Activated CD4-positive, alpha-beta T cell treated with anti-CD3 and anti-CD28 coated beads, Interleukin-2, amount 50 U/mL, for 48 hours (primary cell): ENCODE measurements at regions not wholly inside any gene's neighbourhood (a gene's known extent, or its start where the extent isn't known, plus 50 kb on each side); places are given as distances from the start of the nearest gene placed in this dataset.
A peak's percentile ranks its signal among the peaks of the same experiment; 100 is the strongest.
"Not testable (repeated sequence)": the region's sequence is repeated elsewhere in the genome, so short reads cannot be mapped to it uniquely, and the experiment has no call there.

Experiments
- DNase-seq, 2 experiments: peaks; one replicate each; pipeline ENCODE4 v3.0.0-alpha.2; 2020

GRCh38 chr11:116698080-116698479 is 74.7 kb downstream of the BUD13 start:
- DNase-seq, result no peak

DNA sequence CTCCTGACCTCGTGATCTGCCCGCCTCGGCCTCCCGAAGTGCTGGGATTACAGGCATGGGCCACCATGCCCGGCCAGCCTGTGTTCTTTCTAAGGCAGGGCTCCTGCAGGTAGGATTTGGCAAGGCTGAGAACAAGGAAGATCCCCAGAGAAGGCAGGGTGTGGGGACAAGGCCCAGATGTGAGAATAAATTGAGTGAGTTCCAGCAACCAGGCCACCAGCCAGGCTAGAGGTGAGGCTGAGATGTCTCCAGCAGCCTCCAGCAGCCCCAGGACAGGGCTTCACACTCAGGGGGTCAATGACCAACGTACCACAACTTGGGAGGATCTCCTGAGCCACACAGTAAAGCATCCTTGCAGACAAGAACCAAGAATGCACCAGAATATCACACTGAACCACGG is 75.1 kb downstream of the BUD13 start:
- DNase-seq, result no peak

DNA sequence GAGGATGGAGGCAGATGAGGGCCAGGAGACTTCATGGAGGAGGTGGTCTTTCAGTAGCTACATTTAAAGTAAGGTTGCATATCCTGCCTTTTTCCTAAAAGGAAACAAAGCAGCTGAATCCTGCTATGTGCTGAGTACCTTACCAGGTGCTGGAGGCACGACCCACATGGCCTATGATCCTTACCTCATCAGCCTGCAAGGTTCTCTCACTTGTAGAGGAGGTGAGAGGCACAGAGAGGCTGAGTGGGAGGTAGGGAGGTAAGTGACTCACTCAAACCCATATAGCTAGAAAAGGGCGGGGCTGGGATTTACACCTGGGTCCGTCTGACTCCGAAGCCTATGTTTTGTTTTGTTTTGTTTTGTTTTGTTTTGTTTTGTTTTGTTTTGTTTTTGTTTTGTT is 75.8 kb downstream of the BUD13 start:
- DNase-seq, result no peak

DNA sequence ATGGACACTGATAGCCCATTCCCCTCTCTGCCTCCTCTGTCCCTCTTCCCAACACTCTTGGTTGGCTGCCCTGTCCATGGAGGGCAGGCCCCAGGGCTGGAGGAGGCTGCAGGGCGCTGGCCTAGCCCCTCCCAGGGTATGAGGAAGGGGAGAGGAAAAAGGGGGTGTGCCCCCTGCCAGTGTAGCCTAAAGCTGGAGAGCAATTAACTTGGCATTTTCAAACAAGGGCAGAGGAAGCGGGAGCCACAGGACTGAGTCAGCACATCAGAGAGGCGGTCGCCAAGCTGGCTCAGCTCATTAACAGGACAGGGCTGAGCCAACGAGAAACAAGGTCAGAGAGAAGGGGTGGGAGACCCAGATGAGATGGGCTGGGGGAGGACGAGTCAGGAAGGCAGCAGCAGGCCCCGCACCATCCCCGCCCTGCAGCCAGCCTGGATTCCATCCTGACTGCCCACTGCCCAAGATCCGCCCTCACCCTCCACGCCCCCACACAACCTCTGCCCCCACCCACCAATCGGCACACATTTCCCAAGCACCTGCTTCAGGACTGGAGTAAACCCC is 76.3 kb downstream of the BUD13 start:
- no peak for DNase-seq

DNA sequence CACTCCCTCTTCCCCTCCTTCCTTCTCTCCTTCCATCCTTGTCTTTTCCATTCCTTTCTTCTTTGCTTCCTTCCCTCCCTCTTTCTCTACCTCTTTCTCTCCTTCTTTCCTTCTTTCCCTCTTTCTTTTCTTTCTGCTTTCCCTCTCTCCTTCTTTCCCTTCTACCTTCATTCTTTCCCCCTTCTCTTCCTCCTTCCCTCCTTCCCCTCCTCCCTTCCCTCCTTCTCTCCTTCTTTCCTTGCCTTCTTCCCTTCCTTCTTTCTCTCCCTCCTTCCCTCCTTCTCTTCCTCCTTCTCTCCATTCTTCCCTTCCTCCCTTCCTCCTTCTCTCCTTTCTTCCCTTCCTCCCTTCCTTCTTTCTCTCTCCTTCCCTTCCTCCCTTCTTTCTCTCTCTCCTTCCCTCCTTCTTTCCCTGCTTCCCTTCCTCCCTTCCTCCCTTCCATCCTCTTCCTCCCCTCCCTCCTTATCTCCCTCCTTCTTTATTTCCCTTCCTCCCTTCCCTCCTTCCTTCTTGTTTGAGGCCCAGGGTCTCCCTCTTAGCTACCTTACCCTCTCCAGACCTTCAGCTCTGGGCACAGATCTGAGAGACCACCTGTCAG is 77.0 kb downstream of the BUD13 start:
- DNase-seq, result no peak

DNA sequence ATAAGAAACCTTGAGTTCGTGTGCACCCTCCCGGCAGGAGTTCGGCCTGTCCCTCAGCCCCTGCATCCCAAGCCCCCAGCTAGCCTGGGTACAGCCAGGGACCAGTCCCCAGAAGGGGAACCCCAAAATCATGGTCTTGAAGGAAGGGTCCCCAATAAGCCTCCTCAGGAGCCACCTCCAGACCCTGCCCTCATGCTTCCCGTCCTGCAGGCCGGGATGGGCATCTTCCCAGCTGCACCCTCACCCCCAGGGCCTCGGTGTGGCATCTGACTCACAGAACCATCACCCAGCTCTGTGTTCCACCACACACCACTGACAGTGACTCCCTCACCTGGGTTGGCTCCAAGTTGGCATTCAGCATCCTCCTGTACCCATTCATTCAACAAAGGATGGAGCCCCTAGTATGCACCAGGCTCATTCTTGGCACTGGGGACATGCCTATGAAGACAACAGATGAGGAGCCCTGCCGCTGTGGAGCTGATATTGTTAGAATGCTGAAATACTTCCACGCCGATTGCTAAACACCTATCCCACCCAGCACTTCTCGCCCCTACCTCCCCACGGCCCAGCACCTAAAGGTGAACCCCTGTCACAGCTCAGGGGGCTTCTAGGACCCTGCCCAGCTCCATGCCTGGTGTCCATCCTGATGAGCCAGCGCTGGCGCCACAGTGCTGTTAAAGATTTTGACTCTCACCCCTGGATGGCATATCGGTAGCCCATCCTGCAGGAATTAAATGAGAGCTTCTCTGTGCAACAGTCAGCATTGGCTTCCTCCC is 77.8 kb downstream of the BUD13 start:
- DNase-seq, result no peak

GRCh38 chr11:116694349-116694725 is 78.5 kb downstream of the BUD13 start:
- DNase-seq, result no peak

- DNase-seq, result no peak
Measured at GRCh38 chr11:116693593-116694348, 79.0 kb downstream of the BUD13 start.

- no peak for DNase-seq
Measured at GRCh38 chr11:116693102-116693570, 79.7 kb downstream of the BUD13 start.

DNA sequence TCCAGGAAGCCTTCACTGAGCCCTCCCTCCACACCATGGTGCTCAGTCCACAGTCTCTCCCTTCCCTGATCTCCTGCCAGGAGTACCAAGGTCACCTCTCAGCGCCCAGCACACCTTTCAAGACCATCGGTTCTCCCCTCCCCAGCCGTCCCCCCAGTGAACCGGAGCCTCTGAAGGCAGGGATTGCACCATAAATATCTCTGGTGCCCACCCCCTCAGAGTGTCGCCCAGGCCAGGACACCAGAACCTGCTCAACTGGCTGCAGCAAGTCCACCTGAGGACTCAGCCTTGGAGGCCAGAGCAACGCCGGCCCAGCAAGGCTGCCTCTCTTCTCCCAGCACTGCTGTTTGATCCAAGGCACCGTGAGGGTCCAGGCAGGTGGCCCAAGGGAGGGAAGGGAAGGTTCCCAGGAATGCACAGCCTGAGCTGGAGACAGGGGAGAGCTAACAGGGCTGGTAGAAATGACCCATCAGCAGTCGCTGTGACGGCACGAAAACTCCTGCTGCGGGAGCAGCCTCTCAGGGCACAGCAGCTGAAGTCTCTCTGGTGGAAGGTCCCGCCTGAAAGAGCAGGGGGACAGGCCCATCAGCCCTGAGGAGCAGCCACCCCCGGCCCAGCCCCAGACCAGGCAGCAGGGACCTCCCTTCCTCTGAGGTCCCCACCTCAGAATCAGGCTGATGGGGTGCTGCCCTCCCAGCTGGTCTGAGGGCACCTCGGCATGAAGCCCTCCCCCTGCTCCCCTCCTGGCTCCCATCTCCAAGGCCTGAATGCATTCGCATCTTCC is 80.3 kb downstream of the BUD13 start:
- no peak for DNase-seq

GRCh38 chr11:116691771-116692177 is 81.0 kb downstream of the BUD13 start:
- DNase-seq, result peak; percentile 65 to 70

GRCh38 chr11:116690611-116691010 is 82.2 kb downstream of the BUD13 start:
- no peak for DNase-seq

DNA sequence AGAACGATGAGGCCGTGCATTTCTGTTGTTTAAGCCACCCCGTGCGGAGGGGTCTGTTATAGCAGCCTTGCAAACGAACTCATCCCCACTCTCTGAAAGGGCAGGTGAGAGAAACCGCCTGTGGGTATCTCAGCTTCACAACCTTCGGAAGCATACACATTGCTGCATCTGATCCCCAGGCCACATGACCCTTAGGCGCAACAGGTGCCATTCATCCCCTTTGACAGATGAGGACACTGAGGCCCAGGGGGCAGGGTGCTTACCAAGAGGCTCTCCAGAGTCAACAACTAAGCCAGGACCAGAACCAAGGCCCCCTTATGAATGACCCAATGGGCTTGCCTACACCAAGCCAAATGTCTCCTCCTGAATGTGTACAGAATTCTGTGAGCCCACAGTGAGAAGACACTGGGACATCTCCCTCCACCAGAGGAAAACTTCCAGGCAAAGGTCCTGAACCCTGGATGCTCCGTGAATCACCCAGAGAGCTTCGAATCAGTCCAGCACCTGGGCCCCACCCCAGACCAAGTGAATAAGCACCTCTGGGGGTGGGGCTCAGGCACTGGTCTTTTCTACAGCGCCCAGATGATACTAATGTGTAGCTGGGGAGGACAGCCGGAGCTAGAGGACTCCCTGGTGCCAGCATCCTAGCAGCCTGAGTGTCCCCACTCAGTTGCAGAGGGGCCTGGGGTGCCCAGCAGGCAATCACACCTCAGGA is 83.2 kb downstream of the BUD13 start:
- DNase-seq, result no peak

DNA sequence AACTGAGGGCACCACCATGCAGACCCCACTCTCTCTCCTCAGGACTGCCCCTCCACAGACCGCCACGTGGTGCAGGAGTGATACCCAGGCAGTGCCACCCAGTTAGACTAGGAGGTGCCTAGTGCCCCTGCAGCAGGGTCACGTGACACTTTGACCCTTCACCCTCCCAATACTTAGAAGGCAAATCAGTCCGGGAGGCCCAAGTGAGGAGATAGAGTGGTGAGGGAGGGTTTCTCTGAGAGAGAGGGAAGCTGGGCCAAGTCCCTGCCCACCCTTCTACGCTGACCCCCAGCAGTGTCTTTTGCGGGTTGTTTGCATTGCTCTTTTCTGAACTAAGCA is 84.6 kb downstream of the BUD13 start:
- no peak for DNase-seq

GRCh38 chr11:116687458-116688201 is 85.2 kb downstream of the BUD13 start:
- no peak for DNase-seq

DNA sequence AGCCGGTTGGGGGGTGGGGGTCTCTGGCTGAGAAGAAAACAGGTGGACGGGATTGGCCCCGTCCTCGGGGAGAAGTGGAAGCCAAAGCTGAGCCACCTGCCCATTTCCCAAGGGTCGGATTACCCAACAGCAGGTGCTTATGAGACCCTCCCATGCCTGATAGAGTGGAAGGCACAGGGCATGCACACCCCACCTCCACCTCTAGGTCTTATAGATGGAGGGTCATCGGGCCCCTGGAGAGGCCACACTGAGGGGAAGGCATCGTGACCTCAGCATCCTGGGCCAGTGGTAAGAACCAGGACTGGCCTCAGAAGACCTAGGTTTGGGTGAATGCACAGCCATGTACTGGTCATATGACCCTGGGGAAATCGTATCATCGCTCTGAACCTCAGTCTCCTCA is 85.9 kb downstream of the BUD13 start:
- DNase-seq, result no peak

- DNase-seq, result no peak
Measured at GRCh38 chr11:116683982-116684381, 88.8 kb downstream of the BUD13 start.

GRCh38 chr11:116680349-116681125 is 92.2 kb downstream of the BUD13 start:
- no peak for DNase-seq

DNA sequence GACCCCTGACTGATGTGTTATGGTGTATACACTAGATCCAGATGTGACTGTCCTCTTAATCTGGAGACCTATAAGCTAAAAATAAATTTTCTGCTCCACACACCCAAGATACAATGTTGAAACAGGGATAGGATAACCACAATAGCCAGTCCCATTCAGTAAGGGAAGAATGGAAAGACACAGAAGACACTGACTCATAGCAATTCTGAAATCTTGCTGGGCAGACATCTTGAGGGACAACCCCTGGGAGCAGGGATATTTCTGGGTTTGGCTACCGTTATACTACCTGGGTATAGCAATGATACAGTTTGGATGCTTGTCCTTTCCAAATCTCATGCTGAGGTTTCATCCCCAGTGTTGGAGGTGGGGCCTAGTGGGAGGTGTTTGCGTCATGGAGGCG is 93.9 kb downstream of the BUD13 start:
- no peak for DNase-seq

DNA sequence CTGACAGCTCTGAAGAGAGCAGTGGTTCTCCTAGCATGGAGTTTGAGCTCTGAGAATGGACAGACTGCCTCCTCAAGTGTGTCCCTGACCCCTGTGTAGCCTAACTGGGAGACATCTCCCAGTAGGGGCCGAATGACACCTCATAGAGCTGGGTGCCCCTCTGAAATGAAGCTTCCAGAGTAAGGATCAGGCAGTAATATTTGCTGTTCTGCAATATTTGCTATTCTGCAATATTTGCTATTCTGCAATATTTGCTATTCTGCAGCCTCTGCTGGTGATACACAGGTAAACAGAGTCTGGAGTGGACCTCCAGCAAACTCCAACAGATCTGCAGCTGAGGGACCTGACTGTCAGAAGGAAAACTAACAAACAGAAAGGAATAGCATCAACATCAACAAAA is 105.5 kb downstream of the BUD13 start:
- DNase-seq, result not testable (repeated sequence)
